Endodermal cell (in vitro differentiated cells): ENCODE measurements at regions not wholly inside any gene's neighbourhood (a gene's known extent, or its start where the extent isn't known, plus 50 kb on each side); places are given as distances from the start of the nearest gene placed in this dataset.
"Not testable (repeated sequence)": the region's sequence is repeated elsewhere in the genome, so short reads cannot be mapped to it uniquely, and the experiment has no call there.

Source experiments
- DNase-seq: peaks from one replicate; pipeline ENCODE4 v3.0.0-alpha.2; 2017
- H3K27ac ChIP-seq: 2 replicates; pipeline ENCODE4 v1.5.1; 2013; ENCODE audit warnings: mild to moderate bottlenecking, low read depth, low read length, moderate library complexity
- H3K27me3 ChIP-seq: 2 replicates; pipeline ENCODE4 v1.6.1; 2013; ENCODE audit warnings: mild to moderate bottlenecking, low read length, moderate library complexity; ENCODE audit not compliant: insufficient read depth, control insufficient read depth, poor library complexity, severe bottlenecking
- H3K36me3 ChIP-seq: 2 replicates; pipeline ENCODE4 v1.7.0; 2013; ENCODE audit warnings: mild to moderate bottlenecking, low read length, moderate library complexity; ENCODE audit not compliant: control insufficient read depth, insufficient read depth
- H3K4me1 ChIP-seq: one replicate; pipeline ENCODE4 v1.7.0; 2013; ENCODE audit warnings: low read length; ENCODE audit not compliant: control insufficient read depth, insufficient read depth
- H3K4me3 ChIP-seq: 2 replicates; pipeline ENCODE4 v1.5.1; 2013; ENCODE audit warnings: mild to moderate bottlenecking, low read length, moderate library complexity
- H3K9ac ChIP-seq: 2 replicates; pipeline ENCODE4 v1.6.1; 2013; ENCODE audit warnings: mild to moderate bottlenecking, low read length, moderate library complexity; ENCODE audit not compliant: poor library complexity, severe bottlenecking; ENCODE audit errors: extremely low read depth
- H3K9me3 ChIP-seq: 2 replicates; pipeline ENCODE4 v1.6.1; 2013; ENCODE audit warnings: mild to moderate bottlenecking, low read length, moderate library complexity; ENCODE audit not compliant: control insufficient read depth
- H3K27ac Mint-ChIP-seq: 2 replicates; pipeline ENCODE4 v1.8.0; 2020; ENCODE audit warnings: mixed read lengths
- H3K27me3 Mint-ChIP-seq: 2 replicates; pipeline ENCODE4 v1.8.0; 2021; ENCODE audit warnings: mild to moderate bottlenecking, mixed read lengths; ENCODE audit not compliant: insufficient read depth
- H3K36me3 Mint-ChIP-seq: 2 replicates; pipeline ENCODE4 v1.8.0; 2020; ENCODE audit warnings: low read depth, mixed read lengths
- H3K4me1 Mint-ChIP-seq: 2 replicates; pipeline ENCODE4 v1.8.0; 2020; ENCODE audit warnings: mixed read lengths
- H3K4me3 Mint-ChIP-seq: 2 replicates; pipeline ENCODE4 v1.8.0; 2020; ENCODE audit warnings: mild to moderate bottlenecking, moderate library complexity, mixed read lengths
- H3K9me3 Mint-ChIP-seq: 2 replicates; pipeline ENCODE4 v1.8.0; 2020; ENCODE audit warnings: mild to moderate bottlenecking, mixed read lengths
- WGBS, 2 experiments: methylation state at CpG; one replicate each; pipeline versions ENCODE4 v1.1.5 to v1.1.7; 2013; ENCODE audit warnings: missing lambda C conversion rate in 2 of 2, mixed read lengths in 1 of 2; ENCODE audit not compliant: insufficient coverage in 1 of 2, insufficient read length in 1 of 2; 5-methylcytosine and 5-hydroxymethylcytosine counted together
- TF ChIP-seq, protein P1 (sequence below): fragments of 200-600 bp; sonication (generic); conservative IDR thresholded peaks from 2 replicates; pipeline ENCODE4 v1.5.0; 2021; ENCODE audit warnings: antibody characterized with exemption, mild to moderate bottlenecking

GRCh38 chr14:106511800-106512198 is 985.4 kb downstream of the TMEM121 start:
- H3K27me3 Mint-ChIP-seq, result no peaks in the 10 kb centered on the region

DNA sequence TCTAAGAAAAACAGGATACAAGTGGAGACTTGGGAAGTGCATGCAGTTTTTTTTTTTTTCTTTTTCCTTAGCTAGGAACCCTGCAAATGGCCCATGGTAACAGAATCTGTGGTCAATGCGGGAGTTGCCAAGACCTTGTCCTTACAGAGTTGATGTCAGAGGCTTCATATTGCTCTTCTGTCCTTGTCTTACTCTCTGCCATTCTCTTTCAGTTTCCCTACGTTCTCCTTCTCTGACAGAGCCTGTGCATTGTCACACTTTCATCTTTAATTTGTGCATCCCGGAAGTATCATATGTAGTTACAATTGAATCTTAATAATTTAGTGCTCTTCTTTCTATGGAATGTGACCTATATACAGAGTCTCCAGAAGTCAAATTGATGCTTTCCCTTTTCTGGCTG is 986.9 kb downstream of the TMEM121 start:
- H3K27ac ChIP-seq, result no peak overlapping the region
- H3K27me3 Mint-ChIP-seq, result no peaks in the 10 kb centered on the region
- H3K4me3 Mint-ChIP-seq, result no peak overlapping the region
- WGBS, 2 experiments, result 56 to 75% methylated on average over 1 to 2 of the region's 3 CpGs
- peaks cover 93% of the 10 kb centered on the region for H3K9me3 ChIP-seq
- H3K27ac Mint-ChIP-seq, result no peak overlapping the region
- no peaks in the 10 kb centered on the region for H3K27me3 ChIP-seq
- DNase-seq, result no peak
- no peaks in the 10 kb centered on the region for H3K36me3 Mint-ChIP-seq
- H3K9ac ChIP-seq, result no peak overlapping the region
- peak overlapping the region; percentile 35 for H3K4me3 ChIP-seq
- TF ChIP-seq, protein P1, sequence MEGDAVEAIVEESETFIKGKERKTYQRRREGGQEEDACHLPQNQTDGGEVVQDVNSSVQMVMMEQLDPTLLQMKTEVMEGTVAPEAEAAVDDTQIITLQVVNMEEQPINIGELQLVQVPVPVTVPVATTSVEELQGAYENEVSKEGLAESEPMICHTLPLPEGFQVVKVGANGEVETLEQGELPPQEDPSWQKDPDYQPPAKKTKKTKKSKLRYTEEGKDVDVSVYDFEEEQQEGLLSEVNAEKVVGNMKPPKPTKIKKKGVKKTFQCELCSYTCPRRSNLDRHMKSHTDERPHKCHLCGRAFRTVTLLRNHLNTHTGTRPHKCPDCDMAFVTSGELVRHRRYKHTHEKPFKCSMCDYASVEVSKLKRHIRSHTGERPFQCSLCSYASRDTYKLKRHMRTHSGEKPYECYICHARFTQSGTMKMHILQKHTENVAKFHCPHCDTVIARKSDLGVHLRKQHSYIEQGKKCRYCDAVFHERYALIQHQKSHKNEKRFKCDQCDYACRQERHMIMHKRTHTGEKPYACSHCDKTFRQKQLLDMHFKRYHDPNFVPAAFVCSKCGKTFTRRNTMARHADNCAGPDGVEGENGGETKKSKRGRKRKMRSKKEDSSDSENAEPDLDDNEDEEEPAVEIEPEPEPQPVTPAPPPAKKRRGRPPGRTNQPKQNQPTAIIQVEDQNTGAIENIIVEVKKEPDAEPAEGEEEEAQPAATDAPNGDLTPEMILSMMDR, result no peak
- peaks cover 100% of the 10 kb centered on the region for H3K9me3 Mint-ChIP-seq
- H3K4me1 Mint-ChIP-seq, result no peaks in the 10 kb centered on the region
- H3K36me3 ChIP-seq, result no peaks in the 10 kb centered on the region
- H3K4me1 ChIP-seq, result no peaks in the 10 kb centered on the region

More at GRCh38 chr14:106511800-106512198, 985.4 kb downstream of the TMEM121 start:
- Histone ChIP-seq H3K36me3 (no peaks in the 10 kb centered on the region), H3K9me3 (peaks cover 95% of the 10 kb centered on the region), H3K27me3 (no peaks in the 10 kb centered on the region), H3K27ac (no peak overlapping the region), H3K9ac (no peak overlapping the region), H3K4me3 (no peak overlapping the region), H3K4me1 (no peaks in the 10 kb centered on the region)
- DNase-seq, result no peak
- TF ChIP-seq, protein P1, result no peak
- no peaks in the 10 kb centered on the region for H3K4me1 Mint-ChIP-seq
- H3K4me3 Mint-ChIP-seq, result no peak overlapping the region
- 67 to 69% methylated on average over 7 to 9 of the region's 9 CpGs for WGBS, 2 experiments
- no peak overlapping the region for H3K27ac Mint-ChIP-seq
- H3K36me3 Mint-ChIP-seq, result no peaks in the 10 kb centered on the region
- peaks cover 100% of the 10 kb centered on the region for H3K9me3 Mint-ChIP-seq

GRCh38 chr14:106518054-106518943 is 991.9 kb downstream of the TMEM121 start:
- DNase-seq, result no peak
- H3K4me3 ChIP-seq, result no peak overlapping the region
- no peaks in the 10 kb centered on the region for H3K4me1 ChIP-seq
- H3K36me3 ChIP-seq, result no peaks in the 10 kb centered on the region
- Mint-ChIP-seq H3K4me3 (no peak overlapping the region), H3K9me3 (peaks cover 94% of the 10 kb centered on the region), H3K27ac (no peak overlapping the region), H3K4me1 (no peaks in the 10 kb centered on the region), H3K27me3 (no peaks in the 10 kb centered on the region), H3K36me3 (no peaks in the 10 kb centered on the region)
- H3K27ac ChIP-seq, result no peak overlapping the region
- H3K9me3 ChIP-seq, result peaks cover 84% of the 10 kb centered on the region
- no peaks in the 10 kb centered on the region for H3K27me3 ChIP-seq
- TF ChIP-seq, protein P1, result no peak
- no peak overlapping the region for H3K9ac ChIP-seq
- 54 to 64% methylated on average over 6 to 11 of the region's 11 CpGs for WGBS, 2 experiments

DNA sequence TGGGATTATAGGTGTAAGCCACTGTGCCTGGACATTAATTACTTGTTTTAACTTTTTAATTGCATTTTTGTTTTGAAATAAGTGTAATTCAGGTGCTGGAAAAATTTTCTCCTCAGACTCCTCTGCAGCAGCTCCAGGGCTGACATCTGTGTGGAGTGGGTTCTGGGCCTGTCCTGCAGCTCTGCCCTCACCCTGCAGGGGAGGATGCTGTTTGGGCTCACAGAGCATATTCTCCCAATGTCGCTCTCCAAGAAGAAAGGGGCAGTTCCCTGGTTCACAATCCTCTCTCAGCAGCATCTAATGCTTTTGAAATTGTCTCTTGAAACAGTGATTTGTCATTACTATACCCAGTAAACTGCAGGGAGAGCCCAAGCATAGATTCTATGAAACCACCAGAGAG is 995.7 kb downstream of the TMEM121 start:
- H3K9me3 Mint-ChIP-seq, result peaks cover 84% of the 10 kb centered on the region
- H3K4me1 ChIP-seq, H3K9ac ChIP-seq, H3K36me3 Mint-ChIP-seq, H3K4me3 ChIP-seq, H3K4me3 Mint-ChIP-seq, H3K27me3 Mint-ChIP-seq, H3K36me3 ChIP-seq, H3K27ac ChIP-seq, H3K27ac Mint-ChIP-seq, H3K27me3 ChIP-seq, DNase-seq, H3K4me1 Mint-ChIP-seq: not testable (repeated sequence)
- 45 to 48% methylated on average over 1 of the region's 1 CpG for WGBS, 2 experiments
- peaks cover 84% of the 10 kb centered on the region for H3K9me3 ChIP-seq
